ENCODE measurements at regions not wholly inside any gene's neighbourhood (a gene's known extent, or its start where the extent isn't known, plus 50 kb on each side); places are given as distances from the start of the nearest gene placed in this dataset.

DNA sequence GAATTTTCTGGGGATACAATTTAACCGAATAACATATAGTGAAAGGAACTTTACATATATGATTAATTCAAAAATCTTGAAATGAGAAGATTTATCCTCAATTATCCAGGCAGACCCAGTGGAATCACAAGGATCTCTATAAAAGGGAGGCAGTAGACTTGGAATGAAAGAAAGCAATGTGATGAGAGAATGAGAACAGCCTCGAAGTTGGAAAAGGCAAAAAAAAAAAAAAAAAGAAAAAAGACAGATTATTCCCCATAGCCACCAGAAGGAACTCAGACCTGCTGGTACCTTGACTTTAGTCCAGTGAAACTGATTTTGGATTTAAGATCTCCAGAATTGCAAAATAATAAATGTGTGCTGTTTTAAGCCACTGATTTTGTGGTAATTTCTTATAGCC is 416.3 kb upstream of the OR4E1 start:
- H3K4me2 ChIP-seq (ENCODE audit: control insufficient read depth, extremely low read depth, insufficient read depth, low read depth, low read length), result no peak overlapping the region
- no peak for TF ChIP-seq EZH2 (IDR thresholded peaks at IDR 0.05; ENCODE audit: low read length)
- TF ChIP-seq, protein P1, sequence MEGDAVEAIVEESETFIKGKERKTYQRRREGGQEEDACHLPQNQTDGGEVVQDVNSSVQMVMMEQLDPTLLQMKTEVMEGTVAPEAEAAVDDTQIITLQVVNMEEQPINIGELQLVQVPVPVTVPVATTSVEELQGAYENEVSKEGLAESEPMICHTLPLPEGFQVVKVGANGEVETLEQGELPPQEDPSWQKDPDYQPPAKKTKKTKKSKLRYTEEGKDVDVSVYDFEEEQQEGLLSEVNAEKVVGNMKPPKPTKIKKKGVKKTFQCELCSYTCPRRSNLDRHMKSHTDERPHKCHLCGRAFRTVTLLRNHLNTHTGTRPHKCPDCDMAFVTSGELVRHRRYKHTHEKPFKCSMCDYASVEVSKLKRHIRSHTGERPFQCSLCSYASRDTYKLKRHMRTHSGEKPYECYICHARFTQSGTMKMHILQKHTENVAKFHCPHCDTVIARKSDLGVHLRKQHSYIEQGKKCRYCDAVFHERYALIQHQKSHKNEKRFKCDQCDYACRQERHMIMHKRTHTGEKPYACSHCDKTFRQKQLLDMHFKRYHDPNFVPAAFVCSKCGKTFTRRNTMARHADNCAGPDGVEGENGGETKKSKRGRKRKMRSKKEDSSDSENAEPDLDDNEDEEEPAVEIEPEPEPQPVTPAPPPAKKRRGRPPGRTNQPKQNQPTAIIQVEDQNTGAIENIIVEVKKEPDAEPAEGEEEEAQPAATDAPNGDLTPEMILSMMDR (optimal IDR thresholded peaks at IDR 0.05 in 1 of 3, IDR thresholded peaks at IDR 0.05 in 1 of 3, conservative IDR thresholded peaks at IDR 0.05 in 1 of 3; ENCODE audit: extremely low read depth in 1 of 3, insufficient read depth in 2 of 3, low read length in 3 of 3), result no peak
- no peak overlapping the region for H2AFZ ChIP-seq (ENCODE audit: control insufficient read depth, low read length)
- H3K27ac ChIP-seq (ENCODE audit: control insufficient read depth, insufficient read depth, low read length), result no peak overlapping the region
- no peaks in the 10 kb centered on the region for H4K20me1 ChIP-seq (ENCODE audit: control insufficient read depth, extremely low read depth, insufficient read depth, low read length)
- H3K36me3 ChIP-seq (ENCODE audit: control insufficient read depth in 2 of 2, extremely low read depth in 1 of 2, insufficient read depth in 2 of 2, low read length in 2 of 2), result no peaks in the 10 kb centered on the region
- no peaks in the 10 kb centered on the region for H3K79me2 ChIP-seq (ENCODE audit: control insufficient read depth, insufficient read depth, low read length)
- H3K9ac ChIP-seq (ENCODE audit: control insufficient read depth, extremely low read depth, insufficient read depth, low read length), result no peak overlapping the region
- no peaks in the 10 kb centered on the region for H3K4me1 ChIP-seq (ENCODE audit: control insufficient read depth, extremely low read depth, insufficient read depth, low read length)
- no peaks in the 10 kb centered on the region for H3K9me1 ChIP-seq (ENCODE audit: control insufficient read depth, extremely low read depth, insufficient read depth, low read length)
- DNase-seq (ENCODE audit: low read depth, low spot score), result no peak
- H3K4me3 ChIP-seq (ENCODE audit: control insufficient read depth in 2 of 3, extremely low read depth in 1 of 3, insufficient read depth in 2 of 3, low read depth in 1 of 3, low read length in 3 of 3), result no peak overlapping the region
- dilution Hi-C loops (cut with MboI; ENCODE audit: extremely low pct_ligation_motif_present, low sequenced_read_pairs), result no loop called here
- FAIRE-seq, result no peak
- H3K9me3 ChIP-seq (ENCODE audit: control insufficient read depth, low read depth, low read length), result no peaks in the 10 kb centered on the region
- no peaks in the 10 kb centered on the region for H3K27me3 ChIP-seq (ENCODE audit: control insufficient read depth, extremely low read depth, insufficient read depth, low read length)

- TF ChIP-seq, protein P1 (optimal IDR thresholded peaks at IDR 0.05 in 1 of 3, IDR thresholded peaks at IDR 0.05 in 1 of 3, conservative IDR thresholded peaks at IDR 0.05 in 1 of 3; ENCODE audit: extremely low read depth in 1 of 3, insufficient read depth in 2 of 3, low read length in 3 of 3), result no peak
- no peak for TF ChIP-seq EZH2 (IDR thresholded peaks at IDR 0.05; ENCODE audit: low read length)
- Histone ChIP-seq H3K27me3 (ENCODE audit: control insufficient read depth, extremely low read depth, insufficient read depth, low read length) (no peaks in the 10 kb centered on the region), H4K20me1 (ENCODE audit: control insufficient read depth, extremely low read depth, insufficient read depth, low read length) (no peaks in the 10 kb centered on the region), H3K27ac (ENCODE audit: control insufficient read depth, insufficient read depth, low read length) (no peak overlapping the region), H3K79me2 (ENCODE audit: control insufficient read depth, insufficient read depth, low read length) (no peaks in the 10 kb centered on the region), H3K9ac (ENCODE audit: control insufficient read depth, extremely low read depth, insufficient read depth, low read length) (no peak overlapping the region), H2AFZ (ENCODE audit: control insufficient read depth, low read length) (no peak overlapping the region), H3K9me3 (ENCODE audit: control insufficient read depth, low read depth, low read length) (no peaks in the 10 kb centered on the region), H3K36me3 (ENCODE audit: control insufficient read depth in 2 of 2, extremely low read depth in 1 of 2, insufficient read depth in 2 of 2, low read length in 2 of 2) (no peaks in the 10 kb centered on the region), H3K4me2 (ENCODE audit: control insufficient read depth, extremely low read depth, insufficient read depth, low read depth, low read length) (no peak overlapping the region), H3K4me3 (ENCODE audit: control insufficient read depth in 2 of 3, extremely low read depth in 1 of 3, insufficient read depth in 2 of 3, low read depth in 1 of 3, low read length in 3 of 3) (no peak overlapping the region), H3K4me1 (ENCODE audit: control insufficient read depth, extremely low read depth, insufficient read depth, low read length) (no peaks in the 10 kb centered on the region), H3K9me1 (ENCODE audit: control insufficient read depth, extremely low read depth, insufficient read depth, low read length) (no peaks in the 10 kb centered on the region)
- DNase-seq (ENCODE audit: low read depth, low spot score) (no peak), FAIRE-seq (no peak)
- dilution Hi-C loops (cut with MboI; ENCODE audit: extremely low pct_ligation_motif_present, low sequenced_read_pairs), result no loop called here
These were observed 415.2 kb upstream of the OR4E1 start for GRCh38 chr14:22088614-22089342.
